ENCODE measurements at regions not wholly inside any gene's neighbourhood (a gene's known extent, or its start where the extent isn't known, plus 50 kb on each side); places are given as distances from the start of the nearest gene placed in this dataset.

GRCh38 chr12:9351136-9351535 is 142.9 kb upstream of the PZP start:
- no peak for DNase-seq (ENCODE audit: extremely low spot score)
- ChIA-PET POLR2A (no interaction called here), CTCF (interaction anchor here (32.4 to 40.7 kb wide), 2 partner anchors 11 to 12 kb away, joined by 558 read pairs; no protein-coding TSS in a partner anchor)
- TF ChIP-seq CTCF (IDR thresholded peaks at IDR 0.05; ENCODE audit: control extremely low read depth, extremely low read depth, low read depth, missing control alignments) = no peak

GRCh38 chr12:9349888-9350885 is 142.0 kb upstream of the PZP start:
- TF ChIP-seq CTCF (IDR thresholded peaks at IDR 0.05; ENCODE audit: control extremely low read depth, extremely low read depth, low read depth, missing control alignments) = no peak
- ChIA-PET CTCF (interaction anchor here (32.4 to 40.7 kb wide), 2 partner anchors 11 to 12 kb away, joined by 558 read pairs; no protein-coding TSS in a partner anchor), POLR2A (no interaction called here)
- no peak for DNase-seq (ENCODE audit: extremely low spot score)

GRCh38 chr12:9348906-9349518 is 140.8 kb upstream of the PZP start:
- ChIA-PET CTCF (interaction anchor here (32.4 to 40.7 kb wide), 2 partner anchors 10 to 13 kb away, joined by 558 read pairs; no protein-coding TSS in a partner anchor), POLR2A (no interaction called here)
- TF ChIP-seq CTCF (IDR thresholded peaks at IDR 0.05; ENCODE audit: control extremely low read depth, extremely low read depth, low read depth, missing control alignments) = no peak
- DNase-seq (ENCODE audit: extremely low spot score) = no peak

GRCh38 chr12:9347328-9348127 is 139.3 kb upstream of the PZP start:
- ChIA-PET CTCF (interaction anchor here (1.3 to 40.7 kb wide), 3 partner anchors 9 to 122 kb away, joined by 3 to 558 read pairs (median 558); no protein-coding TSS in a partner anchor), POLR2A (interaction anchor here (0.9 kb wide), 1 partner anchor 16 kb away, joined by 3 read pairs; no protein-coding TSS in a partner anchor)
- TF ChIP-seq CTCF (IDR thresholded peaks at IDR 0.05; ENCODE audit: control extremely low read depth, extremely low read depth, low read depth, missing control alignments) = no peak
- no peak for DNase-seq (ENCODE audit: extremely low spot score)

- ChIA-PET CTCF (interaction anchor here (1.3 to 40.7 kb wide), 3 partner anchors 8 to 122 kb away, joined by 3 to 558 read pairs (median 558); no protein-coding TSS in a partner anchor), POLR2A (interaction anchor here (0.9 kb wide), 1 partner anchor 17 kb away, joined by 3 read pairs; no protein-coding TSS in a partner anchor)
- TF ChIP-seq CTCF (IDR thresholded peaks at IDR 0.05; ENCODE audit: control extremely low read depth, extremely low read depth, low read depth, missing control alignments) = no peak
Measured at GRCh38 chr12:9346866-9347327, 138.7 kb upstream of the PZP start.

More at GRCh38 chr12:9346866-9347327, 138.7 kb upstream of the PZP start:
- DNase-seq (ENCODE audit: extremely low spot score) = no peak

All from GM10248 (cell line).